ENCODE measurements at regions not wholly inside any gene's neighbourhood (a gene's known extent, or its start where the extent isn't known, plus 50 kb on each side); places are given as distances from the start of the nearest gene placed in this dataset.
"Not testable (repeated sequence)": the region's sequence is repeated elsewhere in the genome, so short reads cannot be mapped to it uniquely, and the experiment has no call there.

DNA sequence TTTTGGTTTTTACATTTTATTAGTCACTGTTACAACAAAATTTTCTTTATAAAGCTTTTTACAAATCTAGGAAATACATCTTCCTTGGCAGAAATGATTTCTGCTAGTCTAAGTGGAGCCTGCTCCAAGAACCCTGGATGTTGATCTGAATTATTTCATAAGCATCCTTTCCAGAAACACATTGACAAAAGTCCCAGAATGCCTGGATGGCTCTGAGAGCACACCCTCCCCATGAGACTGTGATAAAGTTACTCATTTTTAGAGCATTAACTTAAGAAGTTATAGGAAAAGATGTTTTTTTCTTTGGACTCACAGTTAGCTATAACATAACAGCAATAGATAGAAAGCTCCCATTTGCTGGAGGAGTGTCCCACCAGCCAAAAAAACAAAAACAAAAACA lies 559.6 kb upstream of the SPRY2 start:
- no peak for DNase-seq

DNA sequence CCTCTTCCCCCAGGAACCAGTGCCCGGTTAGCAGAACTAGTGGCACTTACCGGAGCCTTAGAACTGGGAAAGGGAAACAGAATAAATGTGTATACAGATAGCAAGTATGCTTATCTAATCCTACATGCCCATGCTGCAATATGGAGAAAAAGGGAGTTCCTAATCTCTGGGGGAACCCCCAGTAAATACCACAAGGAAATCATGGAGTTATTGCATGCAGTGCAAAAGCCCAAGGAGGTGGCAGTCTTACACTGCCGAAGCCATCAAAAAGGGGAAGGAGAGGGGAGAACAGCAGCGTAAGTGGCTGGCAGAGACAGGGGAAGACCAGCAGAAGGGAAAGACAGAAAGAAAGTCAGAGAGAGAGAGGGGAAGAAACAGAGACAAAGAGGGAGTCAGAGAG lies 556.7 kb upstream of the SPRY2 start:
- not testable (repeated sequence) for DNase-seq

DNA sequence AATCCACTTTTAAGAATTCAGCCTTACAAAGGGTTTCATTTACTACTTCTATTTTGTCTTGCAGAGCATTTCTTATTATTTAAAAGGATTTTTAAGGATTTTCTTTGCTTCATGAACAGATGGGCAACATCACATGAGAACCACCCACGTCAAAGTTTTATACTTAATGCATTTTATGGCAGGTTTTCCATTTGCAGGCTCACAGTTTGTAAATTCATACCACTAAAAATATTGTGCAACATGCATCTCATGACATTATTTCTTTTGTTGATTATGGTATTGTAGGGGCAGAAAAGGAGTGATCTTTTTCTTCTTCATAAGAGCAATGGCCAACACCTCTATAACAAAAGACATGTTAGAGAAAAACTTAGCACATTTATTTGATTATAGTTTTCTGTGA lies 554.0 kb upstream of the SPRY2 start:
- DNase-seq: no peak

DNA sequence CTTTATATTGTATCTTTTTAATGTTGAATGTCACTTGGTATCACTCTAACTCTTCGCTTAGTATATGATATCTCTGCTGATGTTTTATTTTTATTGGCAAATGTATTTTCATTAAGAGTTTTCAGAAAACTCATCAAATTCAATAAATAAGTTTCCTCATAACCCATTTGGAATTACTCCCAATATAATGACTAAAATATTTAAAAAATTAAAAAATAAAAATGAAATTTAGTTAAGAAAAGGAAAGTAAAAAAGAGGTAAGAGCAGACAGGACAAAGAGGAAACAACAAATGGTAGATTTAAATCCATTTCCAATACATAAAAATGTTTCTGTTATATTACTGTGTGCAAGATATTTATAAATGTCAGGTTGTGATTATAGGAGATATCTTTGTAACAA lies 548.9 kb upstream of the SPRY2 start:
- DNase-seq: no peak

DNA sequence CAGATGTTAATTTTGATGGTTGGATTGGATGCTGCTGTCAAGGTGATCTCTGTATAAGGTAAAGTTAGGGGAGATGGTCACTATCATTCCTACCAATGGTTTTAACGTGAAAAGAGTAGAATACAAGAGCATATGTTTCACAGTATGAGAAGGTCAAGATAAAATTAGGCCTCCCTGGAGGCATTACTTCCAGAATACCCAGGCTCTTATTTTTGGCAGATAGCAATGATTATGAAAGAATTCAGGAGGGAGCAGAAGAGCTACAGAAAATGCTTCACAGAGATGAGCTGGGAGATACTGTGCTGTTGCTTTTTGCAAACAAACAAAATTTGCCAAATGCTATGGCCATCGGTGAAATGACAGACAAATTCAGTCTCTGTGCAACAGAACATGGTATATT lies 547.5 kb upstream of the SPRY2 start:
- no peak for DNase-seq

GRCh38 chr13:80884056-80884785 lies 543.3 kb upstream of the SPRY2 start:
- no peak for DNase-seq

GRCh38 chr13:80883545-80883944 lies 542.6 kb upstream of the SPRY2 start:
- no peak for DNase-seq

DNA sequence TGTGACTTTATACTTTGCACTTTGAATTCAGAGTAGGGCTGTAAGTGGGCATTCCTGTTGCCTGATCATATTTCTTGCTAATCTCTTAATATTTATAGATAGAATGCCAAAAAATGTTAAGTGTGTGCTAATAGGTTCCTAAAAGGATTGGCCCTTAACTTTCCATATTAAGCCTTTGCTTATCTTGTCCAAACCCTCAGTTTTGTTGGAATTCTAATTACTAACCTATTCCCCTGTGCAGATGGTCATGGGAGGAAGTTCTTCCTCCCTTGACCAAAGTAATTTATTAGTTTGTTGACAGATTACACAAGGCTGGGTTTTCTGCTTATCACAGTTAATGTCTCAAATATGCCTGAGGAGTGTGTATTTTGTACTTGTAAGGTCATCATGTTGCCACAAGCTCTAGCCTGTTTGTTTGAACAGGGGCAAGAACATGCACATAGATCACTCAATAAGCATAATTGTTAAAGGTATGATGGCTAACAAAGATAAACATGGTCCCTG lies 541.1 kb upstream of the SPRY2 start:
- peak; percentile 43 for DNase-seq

DNA sequence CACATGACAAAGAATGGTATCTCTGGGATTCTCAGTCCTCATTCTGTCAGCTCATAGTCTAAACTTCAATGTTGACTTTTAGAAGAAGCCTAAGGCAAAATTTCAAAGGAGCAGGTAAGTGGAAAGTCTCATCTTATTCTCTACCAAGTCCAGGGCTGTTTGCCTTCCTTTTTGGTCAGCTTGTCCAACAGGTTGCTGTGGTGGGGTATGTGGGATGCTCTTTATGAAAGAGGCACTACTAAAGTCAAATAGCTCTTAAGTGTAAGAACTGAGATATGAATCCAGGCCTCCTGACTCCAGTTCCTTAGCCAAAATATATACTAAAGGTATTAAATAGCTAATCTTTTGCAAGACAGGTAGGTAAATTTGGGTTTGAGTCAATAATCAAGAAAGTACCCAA lies 540.6 kb upstream of the SPRY2 start:
- DNase-seq: no peak

DNA sequence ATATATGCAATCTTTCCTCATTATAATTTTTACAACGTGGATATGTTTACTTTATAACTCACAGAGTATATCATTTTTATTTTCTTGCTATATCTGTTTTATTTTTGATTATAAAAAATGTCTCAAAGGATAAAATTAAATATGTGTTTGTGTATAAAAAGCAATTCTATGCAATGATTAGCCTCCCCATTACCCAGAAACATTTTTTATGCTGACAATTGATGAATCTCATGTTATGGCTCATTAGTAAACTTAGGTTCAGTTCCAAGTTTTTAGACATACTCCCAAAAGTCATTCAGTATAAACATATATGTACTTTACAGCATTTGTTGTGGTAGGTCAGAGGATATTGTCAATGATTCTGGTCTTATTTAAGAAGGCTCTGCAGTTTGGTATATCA lies 540.1 kb upstream of the SPRY2 start:
- DNase-seq: no peak

DNA sequence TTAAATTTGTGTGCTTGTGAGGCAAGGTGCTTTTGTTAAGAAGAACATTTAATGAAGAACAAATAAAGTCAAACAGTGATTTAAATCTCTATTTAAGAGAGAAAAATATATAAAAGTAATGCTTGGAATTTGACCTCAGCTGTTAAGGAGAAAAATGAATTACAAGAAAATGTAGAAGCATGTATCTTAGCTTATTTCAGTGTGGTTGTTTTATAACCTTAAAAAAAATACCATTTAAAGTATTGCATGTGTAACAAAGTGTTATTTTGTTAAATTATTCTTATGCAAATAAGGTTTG lies 537.0 kb upstream of the SPRY2 start:
- no peak for DNase-seq

GRCh38 chr13:80877209-80877943 lies 536.5 kb upstream of the SPRY2 start:
- DNase-seq: no peak

- DNase-seq: no peak
Observed at GRCh38 chr13:80873589-80873988, 532.7 kb upstream of the SPRY2 start.

DNA sequence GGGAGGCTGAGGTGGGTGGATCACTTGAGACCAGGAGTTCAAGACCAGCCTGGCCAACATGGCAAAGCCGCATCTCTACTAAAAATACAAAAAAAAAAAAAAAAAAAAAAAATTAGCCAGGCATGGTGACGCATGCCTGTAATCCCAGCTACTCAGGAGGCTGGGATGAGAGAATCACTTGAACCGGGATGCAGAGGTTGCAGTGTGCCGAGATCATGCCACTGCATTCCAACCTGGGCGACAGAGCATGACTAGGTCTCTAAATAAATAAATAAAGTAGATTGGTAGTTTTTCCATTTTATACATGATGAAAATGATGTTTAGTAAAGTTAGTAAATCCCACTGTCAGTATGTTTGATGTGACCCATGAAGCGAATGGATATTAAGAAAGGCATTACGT lies 531.0 kb upstream of the SPRY2 start:
- not testable (repeated sequence) for DNase-seq

- DNase-seq: no peak
Observed at GRCh38 chr13:80871481-80871880, 530.6 kb upstream of the SPRY2 start.

DNA sequence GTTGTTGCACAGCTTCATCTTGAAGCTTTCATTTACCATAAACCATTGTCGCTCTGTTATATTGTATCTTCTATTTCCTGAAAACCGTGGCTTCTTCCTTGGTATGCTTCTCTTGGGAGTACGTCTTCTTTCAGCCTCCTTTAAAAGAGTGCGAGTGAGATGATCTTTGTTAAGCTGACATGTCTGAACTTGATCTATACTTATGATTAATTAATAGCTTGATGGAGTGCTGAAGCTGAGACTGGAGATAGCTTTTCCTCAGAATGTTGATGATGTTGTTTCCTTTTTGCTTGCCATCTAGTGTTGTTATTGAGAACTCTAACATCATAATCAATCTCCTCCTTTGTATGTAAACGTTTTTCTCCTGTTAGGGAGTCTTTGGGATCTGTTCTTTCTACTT lies 529.3 kb upstream of the SPRY2 start:
- DNase-seq: no peak

DNA sequence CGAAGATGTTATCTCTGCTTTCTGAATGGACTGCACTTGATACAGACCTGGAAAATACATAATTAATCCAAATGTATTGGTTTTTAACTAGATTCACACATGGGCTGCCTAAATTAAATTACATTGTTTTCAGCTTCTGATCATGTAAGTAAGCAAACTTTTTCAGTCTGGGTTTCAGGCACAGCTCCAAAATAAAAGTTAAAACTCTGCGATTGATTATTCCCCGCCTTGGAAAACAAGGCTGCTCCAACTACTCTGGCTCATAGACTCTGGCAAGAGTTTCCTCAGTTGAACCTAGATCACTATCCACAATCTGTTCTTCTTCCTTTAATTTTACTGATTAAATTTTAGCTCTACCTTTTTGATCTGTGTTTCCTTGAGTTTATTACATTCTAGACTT lies 526.0 kb upstream of the SPRY2 start:
- no peak for DNase-seq

DNA sequence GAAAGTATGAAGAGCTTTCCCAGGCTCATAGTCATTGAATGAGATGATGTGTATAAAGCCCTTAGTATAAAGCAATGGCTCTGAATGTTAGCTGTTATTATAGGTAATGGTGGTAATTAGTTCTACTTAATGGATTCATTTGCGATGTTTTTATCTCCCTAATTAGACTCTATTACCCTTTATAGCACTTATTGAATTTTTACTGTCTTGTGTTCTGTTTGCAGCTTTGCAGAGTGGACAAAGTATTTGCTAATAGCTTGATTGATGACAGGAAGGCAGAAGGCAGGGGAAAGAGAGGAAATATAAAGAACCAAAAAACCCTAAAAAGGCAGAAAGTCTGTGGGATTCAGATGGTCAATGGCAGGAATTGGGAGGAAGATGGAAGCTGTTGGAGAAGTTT lies 524.4 kb upstream of the SPRY2 start:
- peak; percentile 19 for DNase-seq

DNA sequence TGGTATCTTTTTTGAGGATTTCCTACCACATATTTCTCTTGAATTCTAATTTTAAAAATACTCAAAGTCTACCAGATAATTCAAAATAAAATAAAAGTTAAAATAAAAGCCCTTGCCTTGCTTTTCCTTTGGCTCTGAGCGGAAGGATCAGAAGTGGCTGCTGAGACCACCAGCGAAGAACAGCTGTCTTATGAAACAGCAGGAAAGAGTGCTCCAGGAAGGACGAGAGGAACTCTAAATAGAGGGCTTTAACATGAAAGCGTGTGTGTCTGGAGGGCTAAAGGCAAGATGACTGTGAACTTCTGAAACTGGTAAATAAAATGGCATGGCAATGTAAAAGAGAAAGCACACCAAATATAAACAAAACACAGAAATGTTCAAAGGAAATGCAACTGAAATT lies 521.5 kb upstream of the SPRY2 start:
- no peak for DNase-seq

DNA sequence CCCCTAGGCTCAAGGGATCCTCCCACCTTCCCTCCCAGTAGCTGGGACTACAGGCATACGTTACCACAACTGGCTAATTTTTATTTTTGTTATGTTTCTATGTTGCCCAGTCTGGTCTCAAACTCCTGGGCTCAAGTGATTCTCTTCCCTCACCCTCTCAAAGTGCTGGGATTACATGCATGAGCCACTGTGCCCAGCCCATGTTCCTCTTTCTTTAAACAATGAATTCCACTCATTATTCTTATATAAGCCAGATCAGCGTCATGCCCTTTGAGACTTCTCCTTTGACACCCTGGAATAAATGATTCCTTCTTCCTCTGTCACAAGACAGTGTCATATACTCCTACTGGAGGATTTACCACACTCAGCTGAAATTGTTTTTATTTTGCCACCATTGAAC lies 519.9 kb upstream of the SPRY2 start:
- no peak for DNase-seq

DNA sequence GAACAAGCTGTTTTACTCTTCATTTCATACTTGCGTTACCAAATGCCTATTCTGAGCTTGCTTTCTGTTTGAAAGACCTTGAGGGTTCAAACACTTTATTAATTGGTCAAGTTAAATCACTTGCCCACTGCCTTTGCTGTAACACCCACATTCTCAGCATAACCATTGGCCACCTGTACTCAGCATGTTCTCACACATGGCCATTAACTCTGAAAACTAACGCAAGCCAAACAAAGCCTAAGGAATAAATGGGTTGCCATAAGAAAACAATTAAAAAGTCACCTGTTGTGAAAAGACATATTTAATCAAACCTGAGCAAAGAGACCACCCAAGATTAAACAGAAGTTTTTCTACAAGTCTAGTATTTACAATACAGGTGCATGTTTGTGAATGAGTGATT lies 517.2 kb upstream of the SPRY2 start:
- DNase-seq: no peak

GRCh38 chr13:80857321-80857720 lies 516.4 kb upstream of the SPRY2 start:
- DNase-seq: no peak

DNA sequence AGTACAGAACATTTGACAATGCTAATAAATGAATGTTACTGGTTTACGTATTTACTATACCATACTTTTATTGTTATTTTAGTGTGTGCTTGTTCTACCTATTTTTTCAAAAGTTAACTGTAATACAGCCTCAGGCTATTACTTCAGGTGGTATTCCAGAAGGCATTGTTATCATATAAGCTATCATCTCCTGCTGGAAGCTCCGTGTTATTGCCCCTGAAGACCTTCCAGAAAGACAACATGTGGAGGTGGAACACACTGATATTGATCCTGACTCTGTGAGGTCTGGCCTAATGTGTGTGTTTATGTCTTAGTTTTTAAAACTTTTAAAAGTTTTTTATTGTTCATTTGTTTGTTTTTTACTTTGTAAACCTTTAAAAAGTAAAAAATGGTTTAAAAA lies 509.8 kb upstream of the SPRY2 start:
- DNase-seq: no peak

GRCh38 chr13:80844164-80844563 lies 503.2 kb upstream of the SPRY2 start:
- no peak for DNase-seq

DNA sequence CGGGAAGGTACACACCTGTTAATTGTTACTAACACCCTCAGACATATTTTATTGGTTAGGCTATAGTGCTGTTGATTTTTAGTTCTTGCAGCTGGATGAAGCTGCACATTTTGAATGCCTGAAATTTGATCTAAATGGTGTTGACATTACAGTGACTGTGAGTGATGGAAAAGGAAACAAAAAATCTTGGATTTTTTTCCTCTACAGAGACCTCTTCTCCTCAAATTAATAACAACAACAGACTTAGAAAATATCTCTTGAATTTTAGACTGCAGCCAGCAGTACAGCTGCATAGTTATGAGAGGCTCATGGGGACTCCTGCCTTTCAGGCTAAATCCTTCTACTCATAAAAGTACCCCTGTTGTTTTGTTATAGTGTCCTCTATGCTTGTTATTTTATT lies 500.5 kb upstream of the SPRY2 start:
- DNase-seq: peak; percentile 36

Measured in NCI-H1092 treated with DMSO at 0.1 percent for 48 hours (cell line).